ENCODE measurements at regions not wholly inside any gene's neighbourhood (a gene's known extent, or its start where the extent isn't known, plus 50 kb on each side); places are given as distances from the start of the nearest gene placed in this dataset.
A peak's percentile ranks its signal among the peaks of the same experiment; 100 is the strongest.
"Not testable (repeated sequence)": the region's sequence is repeated elsewhere in the genome, so short reads cannot be mapped to it uniquely, and the experiment has no call there.

DNA sequence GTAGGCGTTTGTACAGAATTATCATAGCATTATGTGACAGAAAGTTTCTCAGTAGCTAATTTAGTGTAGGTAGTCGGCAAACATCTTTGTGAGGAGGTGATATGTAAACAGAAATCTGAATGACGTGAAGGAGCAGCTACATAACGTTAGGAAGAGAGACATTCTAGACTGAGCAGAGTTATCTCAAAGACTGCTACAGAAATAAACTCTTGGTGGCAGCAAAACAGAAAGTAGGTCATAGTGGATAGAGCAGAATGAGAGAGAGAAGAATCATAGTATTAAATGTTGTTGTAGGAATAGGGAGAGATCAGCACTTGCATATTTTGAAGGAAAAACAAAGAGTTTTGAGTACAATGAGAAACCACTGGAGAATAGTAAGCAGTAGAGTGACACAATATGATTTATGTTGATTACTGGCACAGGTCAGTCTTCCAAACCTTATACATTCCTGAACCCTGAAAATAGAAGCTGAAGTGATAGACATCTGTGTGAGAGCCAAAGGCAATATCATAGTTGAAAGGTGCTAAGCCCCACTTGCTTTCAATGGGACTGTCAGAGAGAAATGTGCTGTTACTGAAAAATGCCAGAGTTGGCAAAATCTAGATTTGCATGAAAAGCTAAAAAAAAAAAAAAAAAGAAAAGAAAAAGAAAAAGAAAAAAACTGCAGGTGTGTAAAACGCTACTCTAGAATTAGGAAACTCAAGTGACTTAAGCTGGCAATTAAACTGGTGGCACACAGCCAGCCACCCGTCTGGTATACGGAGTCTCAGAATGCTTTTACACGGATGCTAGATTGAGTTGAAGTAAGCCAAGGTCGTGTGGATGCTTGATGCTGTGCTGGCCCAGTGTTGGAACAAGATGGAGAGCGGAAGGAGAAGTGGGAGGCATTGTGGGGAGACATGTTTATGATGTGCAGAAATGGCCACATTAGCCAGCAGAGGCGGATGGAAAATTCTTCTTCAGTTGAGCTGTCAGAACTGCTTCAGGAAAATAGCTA lies 750.2 kb upstream of the HS3ST1 start:
- DNase-seq (ENCODE audit: low spot score), result no peak

DNA sequence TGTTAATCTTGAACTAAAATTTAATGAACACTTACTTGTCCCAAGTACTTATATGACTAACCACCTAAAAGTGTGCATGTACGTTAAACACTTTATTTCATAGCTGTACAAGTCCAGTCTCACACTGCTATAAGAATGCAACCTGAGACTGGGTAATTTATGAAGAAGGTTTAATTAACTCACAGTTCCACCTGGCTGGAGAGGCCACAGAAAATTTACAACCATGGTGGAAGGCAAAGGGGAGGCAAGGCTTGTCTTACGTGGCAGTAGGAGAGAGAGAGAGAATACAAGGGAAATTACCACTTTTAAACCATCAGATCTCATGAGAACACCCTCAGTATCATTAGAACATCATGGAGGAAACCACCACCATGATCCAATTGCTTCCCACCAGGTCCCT lies 748.7 kb upstream of the HS3ST1 start:
- no peak for DNase-seq (ENCODE audit: low spot score)

GRCh38 chr4:12173496-12173895 lies 744.8 kb upstream of the HS3ST1 start:
- no peak for DNase-seq (ENCODE audit: low spot score)

GRCh38 chr4:12172198-12172973 lies 743.7 kb upstream of the HS3ST1 start:
- no peak for DNase-seq (ENCODE audit: low spot score)

DNA sequence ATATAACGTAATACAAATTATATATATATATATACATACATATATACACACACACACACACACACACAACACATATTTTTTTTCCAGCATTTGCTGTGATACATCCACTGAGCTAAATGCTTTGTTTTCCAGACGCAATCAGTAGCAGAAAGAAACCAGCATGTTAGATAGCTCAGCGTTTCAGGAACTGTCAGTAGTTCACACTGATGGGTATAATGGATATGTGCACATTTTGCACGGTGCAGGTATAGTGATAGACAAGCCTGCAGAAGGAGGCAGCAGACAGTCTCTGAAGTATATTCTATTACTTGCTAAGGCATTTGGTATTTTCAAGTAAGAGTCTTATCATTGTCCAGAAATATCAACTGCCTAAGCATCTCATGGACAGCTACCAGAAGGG lies 741.6 kb upstream of the HS3ST1 start:
- DNase-seq (ENCODE audit: low spot score), result no peak

DNA sequence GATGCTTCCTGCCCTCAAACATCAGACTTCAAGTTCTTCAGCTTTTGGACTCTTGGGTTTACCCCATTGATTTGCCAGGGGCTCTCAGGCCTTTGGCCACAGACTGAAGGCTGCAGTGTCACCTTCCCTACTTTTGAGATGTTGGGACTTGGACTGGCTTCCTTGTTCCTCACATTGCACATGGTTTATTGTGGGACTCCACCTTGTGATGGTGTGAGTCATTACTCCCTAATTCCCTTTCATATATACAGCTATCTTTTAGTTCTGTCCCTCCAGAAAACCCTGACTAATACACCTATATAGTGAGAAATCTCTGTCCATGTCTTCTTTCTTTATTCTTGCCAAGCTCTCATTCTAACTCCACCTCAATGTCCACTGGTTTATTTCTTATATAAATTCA lies 736.9 kb upstream of the HS3ST1 start:
- no peak for DNase-seq (ENCODE audit: low spot score)

- peak; percentile 11 for DNase-seq (ENCODE audit: low spot score)
Observed at GRCh38 chr4:12146339-12146738, 717.6 kb upstream of the HS3ST1 start.

- DNase-seq (ENCODE audit: low spot score), result no peak
Observed at GRCh38 chr4:12145768-12146167, 717.1 kb upstream of the HS3ST1 start.

DNA sequence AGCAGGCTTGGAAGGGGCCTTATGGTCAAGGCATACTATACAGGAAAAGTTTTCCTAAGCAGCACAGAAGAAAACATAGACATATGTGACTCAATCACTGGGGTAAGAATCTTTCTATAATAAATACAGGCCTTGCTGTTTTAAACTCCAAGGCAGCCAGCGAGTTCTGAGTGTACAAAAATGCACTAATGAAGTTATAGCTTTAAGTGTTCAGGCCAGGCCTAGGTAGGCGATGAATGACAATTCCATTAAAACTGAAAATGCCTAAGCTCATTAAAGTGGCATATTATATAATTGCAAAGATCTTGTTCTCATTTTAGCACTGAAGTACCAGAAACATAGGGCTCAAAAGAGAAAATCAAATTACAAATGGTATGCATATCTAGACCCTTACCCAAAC lies 716.4 kb upstream of the HS3ST1 start:
- DNase-seq (ENCODE audit: low spot score), result no peak

GRCh38 chr4:12144051-12144450 lies 715.4 kb upstream of the HS3ST1 start:
- no peak for DNase-seq (ENCODE audit: low spot score)

DNA sequence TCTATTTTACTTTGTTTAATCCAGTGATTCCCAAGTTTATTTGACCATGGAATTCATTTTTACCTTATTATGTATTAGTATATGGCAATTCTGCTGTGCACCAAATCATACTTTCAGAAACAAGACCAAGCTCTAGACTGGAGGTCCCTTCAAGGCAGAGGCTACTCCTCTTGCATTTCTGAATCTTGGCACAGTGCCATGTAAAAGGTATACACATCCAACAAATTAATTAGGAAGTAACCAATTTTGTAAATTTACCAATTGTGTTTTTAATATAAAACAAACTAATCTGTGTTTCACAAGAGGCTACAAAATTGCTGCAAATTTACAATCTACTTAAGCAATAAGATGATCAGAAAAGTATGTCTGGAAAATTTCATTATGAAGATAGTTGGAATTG lies 712.2 kb upstream of the HS3ST1 start:
- DNase-seq (ENCODE audit: low spot score), result no peak

DNA sequence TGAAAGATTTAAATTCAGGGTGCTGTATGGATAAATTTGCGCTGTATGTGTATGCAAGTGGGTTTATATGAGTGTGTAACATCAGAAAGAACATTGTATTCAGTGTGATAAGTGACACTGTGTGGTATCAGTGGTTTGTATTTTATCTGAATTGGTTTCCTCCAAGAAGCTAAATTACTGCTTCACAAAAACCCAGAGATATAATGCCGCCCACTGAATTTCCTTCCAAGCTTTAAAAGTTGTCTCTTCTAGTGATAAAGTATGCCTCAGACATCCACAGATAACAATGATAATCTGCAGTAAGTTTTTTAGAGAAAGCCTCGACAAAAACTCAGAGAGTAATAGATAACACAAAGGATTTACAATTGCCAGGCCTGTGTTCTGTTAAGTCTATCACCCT lies 710.6 kb upstream of the HS3ST1 start:
- no peak for DNase-seq (ENCODE audit: low spot score)

- no peak for DNase-seq (ENCODE audit: low spot score)
Observed at GRCh38 chr4:12138488-12138887, 709.8 kb upstream of the HS3ST1 start.

DNA sequence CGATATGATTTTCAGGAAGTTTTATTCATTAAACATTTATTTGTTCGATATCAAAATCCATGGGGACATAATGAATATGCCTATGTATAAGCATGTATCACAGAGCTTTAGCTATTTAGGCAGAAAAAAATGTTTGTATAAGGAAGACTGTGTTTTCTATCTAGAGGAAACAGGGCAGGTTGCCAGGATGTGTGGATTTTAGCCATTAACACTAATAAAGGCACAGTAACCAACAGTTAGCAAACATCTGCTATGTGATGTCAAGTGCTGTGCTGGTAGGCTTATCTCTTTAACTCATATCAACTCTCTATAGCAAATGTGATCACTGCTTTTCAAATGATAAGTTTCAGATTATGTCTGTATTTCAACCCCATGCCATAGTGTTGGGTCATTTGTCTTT lies 708.9 kb upstream of the HS3ST1 start:
- DNase-seq (ENCODE audit: low spot score), result no peak

DNA sequence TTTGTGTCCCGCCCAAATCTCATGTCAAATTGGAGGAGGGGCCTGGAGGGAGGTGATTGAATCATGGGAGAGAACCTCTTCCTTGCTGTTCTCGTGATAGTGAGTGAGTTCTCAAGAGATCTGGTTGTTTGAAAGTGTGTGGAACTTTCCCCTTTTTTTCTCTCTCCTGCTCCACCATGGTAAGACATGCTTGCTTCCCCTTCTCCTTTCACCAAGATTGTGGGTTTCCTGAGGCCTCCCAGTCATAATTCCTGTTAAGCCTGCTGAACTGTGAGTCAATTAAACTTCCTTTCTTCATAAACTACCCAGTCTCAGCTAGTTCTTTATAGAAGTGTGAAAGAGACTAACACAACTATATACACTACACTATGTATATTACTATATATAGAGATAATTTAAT lies 697.8 kb upstream of the HS3ST1 start:
- DNase-seq (ENCODE audit: low spot score), result peak; percentile 16

DNA sequence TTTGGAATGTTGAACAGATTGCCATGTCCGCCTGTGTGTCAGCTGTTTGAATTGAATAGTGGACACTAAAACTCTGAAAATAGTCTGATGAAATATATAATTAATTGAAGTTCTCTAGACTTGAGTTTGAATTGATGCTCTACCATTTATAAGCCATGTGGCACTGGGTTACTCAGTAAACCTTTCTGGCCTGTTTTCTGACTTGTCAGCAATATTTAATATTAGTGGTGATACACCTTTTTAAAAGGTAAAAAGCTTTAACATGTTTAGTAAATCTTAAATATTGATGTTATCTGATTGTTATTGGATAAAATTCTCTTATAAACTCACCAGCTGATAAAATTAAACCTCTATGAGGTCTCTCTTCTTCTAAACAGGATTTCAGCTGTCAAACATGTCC lies 695.4 kb upstream of the HS3ST1 start:
- DNase-seq (ENCODE audit: low spot score), result no peak

- peak; percentile 19 for DNase-seq (ENCODE audit: low spot score)
Observed at GRCh38 chr4:12123707-12124106, 695.0 kb upstream of the HS3ST1 start.

DNA sequence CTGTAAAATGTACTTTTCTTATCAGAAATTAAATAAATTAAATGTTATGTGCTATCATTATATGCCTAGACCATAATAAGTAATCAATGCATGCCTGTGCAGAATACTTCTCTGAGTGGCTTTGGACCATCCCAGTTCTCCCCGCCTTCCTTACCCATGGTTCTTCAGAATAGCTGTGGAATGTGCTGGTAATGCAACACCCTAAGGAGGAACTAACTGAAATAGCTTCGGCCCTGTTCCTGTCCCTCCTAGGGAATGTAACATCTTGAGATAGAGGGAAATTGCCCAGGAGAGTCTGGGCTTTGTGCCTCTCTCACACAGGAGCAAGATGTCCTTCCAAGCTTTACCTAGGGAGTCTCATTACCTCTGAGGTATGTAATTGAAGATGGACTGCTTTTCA lies 693.6 kb upstream of the HS3ST1 start:
- no peak for DNase-seq (ENCODE audit: low spot score)

GRCh38 chr4:12120968-12121367 lies 692.3 kb upstream of the HS3ST1 start:
- DNase-seq (ENCODE audit: low spot score), result no peak

- no peak for DNase-seq (ENCODE audit: low spot score)
Observed at GRCh38 chr4:12118651-12119213, 690.0 kb upstream of the HS3ST1 start.

DNA sequence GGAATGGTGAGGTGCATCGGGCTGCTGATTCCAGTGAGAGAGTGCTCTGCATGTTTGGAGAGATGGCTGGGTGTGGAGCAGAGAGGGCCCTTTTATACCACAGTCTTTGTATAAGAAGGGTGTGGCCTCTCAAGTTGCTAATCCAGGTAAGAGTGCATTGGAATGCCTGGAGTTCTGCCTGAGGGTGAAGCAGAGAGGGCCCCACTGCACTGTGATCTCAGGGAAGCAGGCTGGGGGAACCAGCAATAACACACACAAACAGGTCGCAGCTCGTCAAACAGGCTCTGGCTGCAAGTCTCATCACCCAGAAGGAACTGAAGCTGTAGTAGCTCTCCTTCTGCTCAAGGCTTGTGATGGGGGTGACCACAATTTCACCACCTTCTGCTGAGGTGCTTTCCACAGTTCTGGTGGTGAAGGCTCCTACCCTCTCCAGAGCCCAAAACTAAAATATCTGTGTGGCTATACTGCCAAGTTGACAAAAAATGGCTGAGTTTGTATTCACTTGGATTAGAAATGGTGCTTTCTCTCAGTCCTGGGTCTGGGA lies 687.4 kb upstream of the HS3ST1 start:
- DNase-seq (ENCODE audit: low spot score), result no peak

DNA sequence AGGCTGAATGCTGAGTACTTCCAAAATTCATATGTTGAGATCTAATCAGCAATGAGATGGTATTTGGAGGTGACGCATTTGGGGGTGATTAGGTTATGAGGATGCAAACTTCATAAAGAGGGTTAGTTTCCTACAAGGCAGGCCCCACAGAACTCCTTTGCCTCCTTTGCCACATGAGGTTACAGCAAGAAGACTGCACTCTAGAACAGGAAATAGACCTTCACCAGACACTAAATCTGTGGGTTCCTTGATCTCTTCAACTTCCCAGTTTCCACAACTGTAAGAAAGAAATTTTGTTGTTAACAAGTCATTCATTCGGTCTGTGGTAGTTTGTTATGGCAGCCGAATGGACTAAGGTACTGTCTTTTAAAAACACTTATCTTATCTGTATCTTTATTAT lies 681.9 kb upstream of the HS3ST1 start:
- peak; percentile 3 for DNase-seq (ENCODE audit: low spot score)

GRCh38 chr4:12109056-12109455 lies 680.4 kb upstream of the HS3ST1 start:
- DNase-seq (ENCODE audit: low spot score), result not testable (repeated sequence)
